Karpas-422 (cell line): ENCODE measurements at regions not wholly inside any gene's neighbourhood (a gene's known extent, or its start where the extent isn't known, plus 50 kb on each side); places are given as distances from the start of the nearest gene placed in this dataset.
"Not testable (repeated sequence)": the region's sequence is repeated elsewhere in the genome, so short reads cannot be mapped to it uniquely, and the experiment has no call there.

Source experiments
- DNase-seq: peaks from one replicate; pipeline ENCODE4 v3.0.0-alpha.2; 2015
- H2AFZ ChIP-seq: fragments of 200-600 bp; sonication (generic); 2 replicates; pipeline ENCODE4 v1.6.1; 2014; ENCODE audit warnings: antibody characterized with exemption, low read length, mixed read lengths
- H3K27ac ChIP-seq: fragments of 200-600 bp; sonication (generic); 2 replicates; pipeline ENCODE4 v1.5.1; 2014; ENCODE audit warnings: mild to moderate bottlenecking, low read length, moderate library complexity
- H3K27me3 ChIP-seq: fragments of 200-600 bp; sonication (generic); 2 replicates; pipeline ENCODE4 v1.6.1; 2014; ENCODE audit warnings: low read length, mixed read lengths
- H3K36me3 ChIP-seq: fragments of 200-600 bp; sonication (generic); 2 replicates; pipeline ENCODE4 v1.6.1; 2014; ENCODE audit warnings: low read length, mixed read lengths; ENCODE audit not compliant: insufficient read depth
- H3K4me1 ChIP-seq: fragments of 200-600 bp; sonication (generic); 2 replicates; pipeline ENCODE4 v1.6.1; 2014; ENCODE audit warnings: mild to moderate bottlenecking, low read length, mixed read lengths
- H3K4me2 ChIP-seq: fragments of 200-600 bp; sonication (generic); 2 replicates; pipeline ENCODE4 v1.6.1; 2014; ENCODE audit warnings: low read length, low read depth, mild to moderate bottlenecking; ENCODE audit not compliant: poor library complexity, severe bottlenecking
- H3K4me3 ChIP-seq: fragments of 200-600 bp; sonication (generic); 2 replicates; pipeline ENCODE4 v1.5.1; 2014; ENCODE audit warnings: mild to moderate bottlenecking, antibody characterized with exemption, low read length, mixed read lengths
- H3K79me2 ChIP-seq: fragments of 200-600 bp; sonication (generic); 2 replicates; pipeline ENCODE4 v1.6.1; 2014; ENCODE audit warnings: mild to moderate bottlenecking, low read length, mixed read lengths
- H3K9ac ChIP-seq: fragments of 200-600 bp; sonication (generic); 2 replicates; pipeline ENCODE4 v1.6.0; 2014; ENCODE audit warnings: low read length
- H3K9me2 ChIP-seq: fragments of 200-600 bp; sonication (generic), shearing (Covaris generic); replicated peaks from 2 replicates; pipeline ENCODE4 v1.6.0; 2014; ENCODE audit warnings: mild to moderate bottlenecking, low read length, moderate library complexity; ENCODE audit not compliant: insufficient read depth
- H3K9me3 ChIP-seq: fragments of 300-700, 200-600 bp; sonication (generic); 2 replicates; pipeline ENCODE4 v1.6.1; 2014; ENCODE audit warnings: low read length, mixed read lengths
- H4K20me1 ChIP-seq: fragments of 200-600 bp; sonication (generic); 2 replicates; pipeline ENCODE4 v1.6.1; 2014; ENCODE audit warnings: mild to moderate bottlenecking, antibody characterized with exemption, low read length, low read depth; ENCODE audit not compliant: insufficient read depth

DNA sequence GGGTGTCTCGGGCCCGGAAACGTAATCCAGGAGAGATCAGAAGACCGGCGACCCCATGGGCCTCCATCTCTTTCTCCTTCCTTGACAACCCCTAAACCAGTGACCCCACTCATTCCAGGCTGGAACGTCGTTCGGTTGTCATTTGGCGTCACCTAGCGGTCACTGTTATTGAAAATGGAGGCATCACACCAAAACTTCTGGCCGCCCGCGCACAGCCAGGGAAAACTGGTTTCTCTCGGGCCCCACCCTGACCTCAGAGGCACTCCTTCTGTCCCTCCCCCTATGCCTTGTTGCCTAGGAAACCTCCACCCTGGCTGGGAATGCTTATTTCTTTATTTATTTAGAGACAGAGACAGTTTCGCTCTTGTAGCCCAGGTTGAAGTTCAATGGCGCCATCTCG, 2327.3 kb upstream of the TPTE start:
- H3K4me1 ChIP-seq, H3K36me3 ChIP-seq, H2AFZ ChIP-seq, H3K79me2 ChIP-seq, H3K27me3 ChIP-seq, DNase-seq, H3K27ac ChIP-seq, H3K9ac ChIP-seq, H4K20me1 ChIP-seq, H3K9me2 ChIP-seq, H3K9me3 ChIP-seq, H3K4me3 ChIP-seq, H3K4me2 ChIP-seq: not testable (repeated sequence)

DNA sequence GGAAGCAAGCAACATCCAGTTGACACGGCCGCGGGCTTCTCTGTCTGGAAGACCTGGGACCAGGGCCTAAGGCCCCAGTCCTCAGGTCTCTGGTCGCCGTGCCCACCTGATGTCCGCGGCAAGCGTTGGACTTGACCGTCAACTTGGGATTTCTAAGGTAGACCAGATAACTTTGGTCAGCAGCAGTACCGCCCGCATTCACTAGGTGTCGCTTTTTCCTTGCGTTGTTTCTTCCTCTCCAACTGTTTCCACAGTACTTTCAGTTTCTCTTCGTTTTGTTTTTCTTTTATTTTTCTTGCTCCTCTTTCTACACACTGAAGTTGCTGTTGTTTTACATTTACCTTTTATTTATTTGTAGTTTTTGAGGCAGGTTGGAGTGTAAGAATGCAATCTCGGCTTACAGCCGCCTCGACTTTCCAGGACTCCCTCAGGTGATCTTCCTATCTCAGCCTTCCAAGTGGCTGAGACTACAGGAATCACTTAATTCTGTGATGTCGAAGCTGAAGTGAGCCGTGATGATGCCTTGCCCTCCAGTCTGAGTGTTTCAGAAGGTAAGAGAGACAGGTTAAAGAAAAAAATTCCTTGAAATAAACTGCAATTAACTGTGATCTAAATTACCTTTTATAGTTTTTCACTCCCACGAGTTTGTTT, 2323.9 kb upstream of the TPTE start:
- H3K4me2 ChIP-seq, H3K36me3 ChIP-seq, H3K9ac ChIP-seq, DNase-seq, H3K4me1 ChIP-seq, H3K9me3 ChIP-seq, H3K79me2 ChIP-seq, H3K27me3 ChIP-seq, H3K4me3 ChIP-seq, H4K20me1 ChIP-seq, H3K9me2 ChIP-seq, H3K27ac ChIP-seq, H2AFZ ChIP-seq: not testable (repeated sequence)

DNA sequence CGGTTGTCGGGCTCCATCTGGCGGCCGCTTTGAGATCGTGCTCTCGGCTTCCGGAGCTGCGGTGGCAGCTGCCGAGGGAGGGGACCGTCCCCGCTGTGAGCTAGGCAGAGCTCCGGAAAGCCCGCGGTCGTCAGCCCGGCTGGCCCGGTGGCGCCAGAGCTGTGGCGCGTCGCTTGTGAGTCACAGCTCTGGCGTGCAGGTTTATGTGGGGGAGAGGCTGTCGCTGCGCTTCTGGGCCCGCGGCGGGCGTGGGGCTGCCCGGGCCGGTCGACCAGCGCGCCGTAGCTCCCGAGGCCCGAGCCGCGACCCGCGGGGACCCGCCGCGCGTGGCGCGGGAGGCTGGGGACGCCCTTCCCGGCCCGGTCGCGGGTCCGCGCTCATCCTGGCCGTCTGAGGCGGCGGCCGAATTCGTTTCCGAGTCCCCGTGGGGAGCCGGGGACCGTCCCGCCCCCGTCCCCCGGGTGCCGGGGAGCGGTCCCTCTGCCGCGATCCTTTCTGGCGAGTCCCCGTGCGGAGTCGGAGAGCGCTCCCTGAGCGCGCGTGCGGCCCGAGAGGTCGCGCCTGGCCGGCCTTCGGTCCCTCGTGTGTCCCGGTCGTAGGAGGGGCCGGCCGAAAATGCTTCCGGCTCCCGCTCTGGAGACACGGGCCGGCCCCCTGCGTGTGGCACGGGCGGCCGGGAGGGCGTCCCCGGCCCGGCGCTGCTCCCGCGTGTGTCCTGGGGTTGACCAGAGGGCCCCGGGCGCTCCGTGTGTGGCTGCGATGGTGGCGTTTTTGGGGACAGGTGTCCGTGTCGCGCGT, 2316.1 kb upstream of the TPTE start:
- H3K9ac ChIP-seq, H3K4me1 ChIP-seq, H3K36me3 ChIP-seq, H3K4me2 ChIP-seq, H4K20me1 ChIP-seq, H3K79me2 ChIP-seq, H3K9me2 ChIP-seq, H3K4me3 ChIP-seq, H3K27ac ChIP-seq, H3K9me3 ChIP-seq, H3K27me3 ChIP-seq, DNase-seq, H2AFZ ChIP-seq: not testable (repeated sequence)

DNA sequence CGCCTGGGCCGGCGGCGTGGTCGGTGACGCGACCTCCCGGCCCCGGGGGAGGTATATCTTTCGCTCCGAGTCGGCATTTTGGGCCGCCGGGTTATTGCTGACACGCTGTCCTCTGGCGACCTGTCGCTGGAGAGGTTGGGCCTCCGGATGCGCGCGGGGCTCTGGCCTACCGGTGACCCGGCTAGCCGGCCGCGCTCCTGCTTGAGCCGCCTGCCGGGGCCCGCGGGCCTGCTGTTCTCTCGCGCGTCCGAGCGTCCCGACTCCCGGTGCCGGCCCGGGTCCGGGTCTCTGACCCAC, 2315.5 kb upstream of the TPTE start:
- H3K36me3 ChIP-seq, H3K9me3 ChIP-seq, H3K4me2 ChIP-seq, H3K9ac ChIP-seq, H3K4me3 ChIP-seq, H2AFZ ChIP-seq, H3K4me1 ChIP-seq, H3K79me2 ChIP-seq, H4K20me1 ChIP-seq, H3K27me3 ChIP-seq, DNase-seq, H3K27ac ChIP-seq, H3K9me2 ChIP-seq: not testable (repeated sequence)

DNA sequence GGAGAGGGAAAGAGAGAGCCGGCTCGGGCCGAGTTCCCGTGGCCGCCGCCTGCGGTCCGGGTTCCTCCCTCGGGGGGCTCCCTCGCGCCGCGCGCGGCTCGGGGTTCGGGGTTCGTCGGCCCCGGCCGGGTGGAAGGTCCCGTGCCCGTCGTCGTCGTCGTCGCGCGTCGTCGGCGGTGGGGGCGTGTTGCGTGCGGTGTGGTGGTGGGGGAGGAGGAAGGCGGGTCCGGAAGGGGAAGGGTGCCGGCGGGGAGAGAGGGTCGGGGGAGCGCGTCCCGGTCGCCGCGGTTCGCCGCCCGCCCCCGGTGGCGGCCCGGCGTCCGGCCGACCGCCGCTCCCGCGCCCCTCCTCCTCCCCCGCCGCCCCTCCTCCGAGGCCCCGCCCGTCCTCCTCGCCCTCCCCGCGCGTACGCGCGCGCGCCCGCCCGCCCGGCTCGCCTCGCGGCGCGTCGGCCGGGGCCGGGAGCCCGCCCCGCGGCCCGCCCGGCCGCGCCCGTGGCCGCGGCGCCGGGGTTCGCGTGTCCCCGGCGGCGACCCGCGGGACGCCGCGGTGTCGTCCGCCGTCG, 2308.3 kb upstream of the TPTE start:
- not testable (repeated sequence) for H3K27ac ChIP-seq, H4K20me1 ChIP-seq, H2AFZ ChIP-seq, H3K9ac ChIP-seq, H3K27me3 ChIP-seq, H3K4me3 ChIP-seq, H3K79me2 ChIP-seq, H3K4me1 ChIP-seq, DNase-seq, H3K36me3 ChIP-seq, H3K9me2 ChIP-seq, H3K4me2 ChIP-seq, H3K9me3 ChIP-seq

DNA sequence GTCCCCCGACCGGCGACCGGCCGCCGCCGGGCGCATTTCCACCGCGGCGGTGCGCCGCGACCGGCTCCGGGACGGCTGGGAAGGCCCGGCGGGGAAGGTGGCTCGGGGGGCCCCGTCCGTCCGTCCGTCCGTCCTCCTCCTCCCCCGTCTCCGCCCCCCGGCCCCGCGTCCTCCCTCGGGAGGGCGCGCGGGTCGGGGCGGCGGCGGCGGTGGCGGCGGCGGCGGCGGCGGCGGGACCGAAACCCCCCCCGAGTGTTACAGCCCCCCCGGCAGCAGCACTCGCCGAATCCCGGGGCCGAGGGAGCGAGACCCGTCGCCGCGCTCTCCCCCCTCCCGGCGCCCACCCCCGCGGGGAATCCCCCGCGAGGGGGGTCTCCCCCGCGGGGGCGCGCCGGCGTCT, 2306.8 kb upstream of the TPTE start:
- H3K4me1 ChIP-seq, H3K9me3 ChIP-seq, H3K9me2 ChIP-seq, H3K36me3 ChIP-seq, H2AFZ ChIP-seq, H3K4me2 ChIP-seq, H3K4me3 ChIP-seq, H3K79me2 ChIP-seq, H3K9ac ChIP-seq, DNase-seq, H3K27ac ChIP-seq, H3K27me3 ChIP-seq, H4K20me1 ChIP-seq: not testable (repeated sequence)

DNA sequence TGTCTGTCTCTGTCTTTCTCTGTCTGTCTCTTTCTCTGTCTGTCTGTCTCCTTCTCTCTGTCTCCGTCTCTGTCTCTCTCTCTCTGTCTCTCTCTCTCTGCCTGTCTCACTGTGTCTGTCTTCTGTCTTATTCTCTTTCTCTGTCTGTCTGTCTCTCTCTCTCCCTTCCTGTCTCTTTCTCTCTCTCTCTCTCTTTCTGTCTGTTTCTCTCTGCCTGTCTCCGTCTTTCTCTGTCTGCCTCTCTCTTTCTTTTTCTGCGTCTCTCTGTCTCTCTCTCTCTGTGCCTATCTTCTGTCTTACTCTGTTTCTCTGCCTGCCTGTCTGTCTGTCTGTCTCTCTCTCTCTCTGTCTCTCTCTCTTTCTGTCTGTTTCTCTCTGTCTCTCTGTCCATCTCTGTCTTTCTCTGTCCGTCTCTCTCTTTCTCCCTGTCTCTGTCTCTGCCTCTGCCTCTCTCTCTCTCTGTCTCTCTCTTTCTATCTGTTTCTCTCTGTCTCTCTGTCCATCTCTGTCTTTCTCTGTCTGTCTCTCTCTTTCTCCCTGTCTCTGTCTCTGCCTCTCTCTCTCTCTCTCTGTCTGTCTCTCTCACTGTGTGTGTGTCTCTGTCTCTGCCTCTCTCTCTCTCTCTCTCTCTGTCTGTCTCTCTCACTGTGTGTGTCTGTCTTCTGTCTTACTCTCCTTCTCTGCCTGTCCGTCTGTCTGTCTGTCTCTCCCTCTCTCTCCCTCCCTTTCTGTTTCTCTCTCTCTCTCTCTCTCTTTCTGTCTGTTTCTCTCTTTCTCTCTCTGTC, 2291.8 kb upstream of the TPTE start:
- H3K9ac ChIP-seq, H3K4me1 ChIP-seq, H3K9me3 ChIP-seq, H3K4me3 ChIP-seq, H3K36me3 ChIP-seq, DNase-seq, H3K4me2 ChIP-seq, H4K20me1 ChIP-seq, H2AFZ ChIP-seq, H3K27ac ChIP-seq, H3K9me2 ChIP-seq, H3K79me2 ChIP-seq, H3K27me3 ChIP-seq: not testable (repeated sequence)

DNA sequence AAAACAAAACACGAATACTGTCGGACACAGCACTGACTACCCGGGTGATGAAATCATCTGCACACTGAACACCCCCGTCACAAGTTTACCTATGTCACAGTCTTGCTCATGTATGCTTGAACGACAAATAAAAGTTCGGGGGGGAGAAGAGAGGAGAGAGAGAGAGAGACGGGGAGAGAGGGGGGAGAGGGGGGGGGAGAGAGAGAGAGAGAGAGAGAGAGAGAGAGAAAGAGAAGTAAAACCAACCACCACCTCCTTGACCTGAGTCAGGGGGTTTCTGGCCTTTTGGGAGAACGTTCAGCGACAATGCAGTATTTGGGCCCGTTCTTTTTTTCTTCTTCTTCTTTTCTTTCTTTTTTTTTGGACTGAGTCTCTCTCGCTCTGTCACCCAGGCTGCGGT, 2290.1 kb upstream of the TPTE start:
- not testable (repeated sequence) for H3K27ac ChIP-seq, H3K9me2 ChIP-seq, H3K4me2 ChIP-seq, H3K9me3 ChIP-seq, H4K20me1 ChIP-seq, H3K79me2 ChIP-seq, H3K27me3 ChIP-seq, H2AFZ ChIP-seq, H3K4me1 ChIP-seq, H3K36me3 ChIP-seq, DNase-seq, H3K4me3 ChIP-seq, H3K9ac ChIP-seq
